ENCODE measurements at regions not wholly inside any gene's neighbourhood (a gene's known extent, or its start where the extent isn't known, plus 50 kb on each side); places are given as distances from the start of the nearest gene placed in this dataset.

GRCh38 chr18:42328931-42329330 lies 373.9 kb downstream of the PIK3C3 start:
- TF ChIP-seq POLR2A (IDR thresholded peaks at IDR 0.05) (no peak), CTCF (IDR thresholded peaks at IDR 0.05) (no peak), POLR2AphosphoS5 (IDR thresholded peaks at IDR 0.05) (no peak), EP300 (IDR thresholded peaks at IDR 0.05; ENCODE audit: low read depth) (no peak)
- no peak for DNase-seq
- H3K27ac ChIP-seq: no peak overlapping the region
- intact Hi-C loops (cut with DNase I; ENCODE audit: low total_unique reads): no loop called here
- H3K9me3 ChIP-seq: no peaks in the 10 kb centered on the region
- H3K4me1 ChIP-seq: no peaks in the 10 kb centered on the region
- H3K27me3 ChIP-seq: no peaks in the 10 kb centered on the region
- no peak overlapping the region for H3K4me3 ChIP-seq
- WGBS, 2 donors (ENCODE audit: low coverage in 1 of 2): 42 to 43% methylated on average over 1 of the region's 1 CpG
- in situ Hi-C loops (cut with MboI; ENCODE audit: low pct_ligation_motif_present in 1 of 4, low pct_unique_long_range_greater_than_20kb in 1 of 4, low sequenced_read_pairs in 3 of 4): no loop called here
- no peaks in the 10 kb centered on the region for H3K36me3 ChIP-seq

GRCh38 chr18:42330296-42330695 lies 375.3 kb downstream of the PIK3C3 start:
- intact Hi-C loops (cut with DNase I; ENCODE audit: low total_unique reads): no loop called here
- WGBS, 2 donors (ENCODE audit: low coverage in 1 of 2): 86 to 96% methylated on average over 3 of the region's 3 CpGs
- H3K4me1 ChIP-seq: no peaks in the 10 kb centered on the region
- in situ Hi-C loops (cut with MboI; ENCODE audit: low pct_ligation_motif_present in 1 of 4, low pct_unique_long_range_greater_than_20kb in 1 of 4, low sequenced_read_pairs in 3 of 4): no loop called here
- DNase-seq: no peak
- no peaks in the 10 kb centered on the region for H3K27me3 ChIP-seq
- no peak overlapping the region for H3K27ac ChIP-seq
- H3K4me3 ChIP-seq: no peak overlapping the region
- TF ChIP-seq CTCF (IDR thresholded peaks at IDR 0.05): no peak
- no peak for TF ChIP-seq POLR2AphosphoS5 (IDR thresholded peaks at IDR 0.05)
- no peak for TF ChIP-seq EP300 (IDR thresholded peaks at IDR 0.05; ENCODE audit: low read depth)
- TF ChIP-seq POLR2A (IDR thresholded peaks at IDR 0.05): no peak
- no peaks in the 10 kb centered on the region for H3K36me3 ChIP-seq
- H3K9me3 ChIP-seq: no peaks in the 10 kb centered on the region

- no peaks in the 10 kb centered on the region for H3K36me3 ChIP-seq
- intact Hi-C loops (cut with DNase I; ENCODE audit: low total_unique reads): no loop called here
- H3K4me1 ChIP-seq: no peaks in the 10 kb centered on the region
- in situ Hi-C loops (cut with MboI; ENCODE audit: low pct_ligation_motif_present in 1 of 4, low pct_unique_long_range_greater_than_20kb in 1 of 4, low sequenced_read_pairs in 3 of 4): no loop called here
- H3K4me3 ChIP-seq: no peak overlapping the region
- 56 to 71% methylated on average over 2 to 3 of the region's 3 CpGs for WGBS, 2 donors (ENCODE audit: low coverage in 1 of 2)
- TF ChIP-seq POLR2A (IDR thresholded peaks at IDR 0.05): no peak
- no peak for TF ChIP-seq CTCF (IDR thresholded peaks at IDR 0.05)
- no peak for TF ChIP-seq POLR2AphosphoS5 (IDR thresholded peaks at IDR 0.05)
- no peaks in the 10 kb centered on the region for H3K9me3 ChIP-seq
- no peak overlapping the region for H3K27ac ChIP-seq
- H3K27me3 ChIP-seq: no peaks in the 10 kb centered on the region
- no peak for DNase-seq
These were observed 378.5 kb downstream of the PIK3C3 start for GRCh38 chr18:42333558-42333957.

GRCh38 chr18:42334931-42335330 lies 379.9 kb downstream of the PIK3C3 start:
- Histone ChIP-seq H3K27ac (no peak overlapping the region), H3K27me3 (no peaks in the 10 kb centered on the region), H3K4me1 (no peaks in the 10 kb centered on the region), H3K4me3 (no peak overlapping the region), H3K36me3 (no peaks in the 10 kb centered on the region), H3K9me3 (no peaks in the 10 kb centered on the region)
- no peak for DNase-seq
- intact Hi-C loops (cut with DNase I; ENCODE audit: low total_unique reads): no loop called here
- no peak for TF ChIP-seq CTCF (IDR thresholded peaks at IDR 0.05)
- no peak for TF ChIP-seq POLR2A (IDR thresholded peaks at IDR 0.05)
- TF ChIP-seq POLR2AphosphoS5 (IDR thresholded peaks at IDR 0.05): no peak
- no peak for TF ChIP-seq EP300 (IDR thresholded peaks at IDR 0.05; ENCODE audit: low read depth)
- in situ Hi-C loops (cut with MboI; ENCODE audit: low pct_ligation_motif_present in 1 of 4, low pct_unique_long_range_greater_than_20kb in 1 of 4, low sequenced_read_pairs in 3 of 4): no loop called here
